ENCODE measurements at regions not wholly inside any gene's neighbourhood (a gene's known extent, or its start where the extent isn't known, plus 50 kb on each side); places are given as distances from the start of the nearest gene placed in this dataset.

- no peak for TF ChIP-seq CTCF (IDR thresholded peaks at IDR 0.05; ENCODE audit: insufficient read depth in 1 of 2, low read depth in 1 of 2, low read length in 1 of 2, severe bottlenecking in 1 of 2, unreplicated experiment in 1 of 2)
- H3K9me3 Mint-ChIP-seq (ENCODE audit: unreplicated experiment) = peaks cover 29% of the 10 kb centered on the region
- 0 out of 2 replicates have a peak, but pooled peaks cover 3% of the 10 kb centered on the region for H3K9me3 ChIP-seq
- ChIA-PET CTCF (no interaction called here), POLR2A (no interaction called here)
- H3K27me3 Mint-ChIP-seq (ENCODE audit: insufficient read depth, unreplicated experiment) = peaks cover 3% of the 10 kb centered on the region
- no peaks in the 10 kb centered on the region for H3K4me1 ChIP-seq
- intact Hi-C loops (cut with micrococcal nuclease; ENCODE audit: unreplicated experiment) = no loop called here
- H3K27ac Mint-ChIP-seq (ENCODE audit: unreplicated experiment) = no peak overlapping the region
- no peaks in the 10 kb centered on the region for H3K36me3 ChIP-seq (ENCODE audit: control insufficient read depth, insufficient read depth, low read length)
- BruUV-seq (replicated peaks) = no TSS peak
- H3K4me3 Mint-ChIP-seq (ENCODE audit: unreplicated experiment) = no peak overlapping the region
- H3K36me3 Mint-ChIP-seq (ENCODE audit: insufficient read depth, unreplicated experiment) = no peaks in the 10 kb centered on the region
- H3K4me3 ChIP-seq (ENCODE audit: low read depth, low read length) = no peak overlapping the region
- H3K27me3 ChIP-seq (replicated peaks; ENCODE audit: control insufficient read depth, insufficient read depth, low read length) = no peaks in the 10 kb centered on the region
- no peak for DNase-seq
- H3K4me1 Mint-ChIP-seq (ENCODE audit: low read depth, unreplicated experiment) = no peaks in the 10 kb centered on the region
Observed at GRCh38 chr1:208616776-208617175, 372.6 kb upstream of the PLXNA2 start.

- Histone ChIP-seq H3K27me3 (replicated peaks; ENCODE audit: control insufficient read depth, insufficient read depth, low read length) (no peaks in the 10 kb centered on the region), H3K4me1 (no peaks in the 10 kb centered on the region), H3K4me3 (ENCODE audit: low read depth, low read length) (no peak overlapping the region), H3K36me3 (ENCODE audit: control insufficient read depth, insufficient read depth, low read length) (no peaks in the 10 kb centered on the region), H3K9me3 (no peaks in the 10 kb centered on the region)
- Mint-ChIP-seq H3K36me3 (ENCODE audit: insufficient read depth, unreplicated experiment) (no peaks in the 10 kb centered on the region), H3K9me3 (ENCODE audit: unreplicated experiment) (peaks cover 8% of the 10 kb centered on the region), H3K4me1 (ENCODE audit: low read depth, unreplicated experiment) (no peaks in the 10 kb centered on the region), H3K27me3 (ENCODE audit: insufficient read depth, unreplicated experiment) (peaks cover 11% of the 10 kb centered on the region), H3K4me3 (ENCODE audit: unreplicated experiment) (no peak overlapping the region), H3K27ac (ENCODE audit: unreplicated experiment) (no peak overlapping the region)
- no peak for TF ChIP-seq CTCF (IDR thresholded peaks at IDR 0.05; ENCODE audit: insufficient read depth in 1 of 2, low read depth in 1 of 2, low read length in 1 of 2, severe bottlenecking in 1 of 2, unreplicated experiment in 1 of 2)
- no TSS peak for BruUV-seq (replicated peaks)
- ChIA-PET CTCF (no interaction called here), POLR2A (no interaction called here)
- intact Hi-C loops (cut with micrococcal nuclease; ENCODE audit: unreplicated experiment) = no loop called here
- DNase-seq = no peak
Observed at GRCh38 chr1:208628022-208628914, 384.1 kb upstream of the PLXNA2 start.

DNA sequence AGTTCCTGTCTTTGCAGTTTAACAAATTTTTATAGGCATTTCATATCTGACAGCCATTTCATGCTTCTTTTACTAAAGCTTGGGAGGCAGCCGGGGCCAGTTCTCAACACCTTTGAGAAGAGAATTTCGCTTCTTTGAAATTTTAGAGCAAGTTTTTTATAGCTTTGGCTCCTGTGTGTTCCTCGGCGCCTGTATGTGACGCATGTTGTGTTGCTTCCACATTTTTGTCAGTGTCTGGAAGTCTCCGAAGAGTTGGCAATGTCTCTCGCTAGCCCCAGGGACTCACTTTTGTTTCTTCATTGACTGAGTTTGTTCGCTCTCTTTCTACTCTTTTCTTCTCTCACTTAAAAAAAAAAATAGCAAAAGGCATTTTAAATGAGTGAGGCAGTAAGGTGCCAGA is 386.9 kb upstream of the PLXNA2 start:
- Histone ChIP-seq H3K4me1 (no peaks in the 10 kb centered on the region), H3K36me3 (ENCODE audit: control insufficient read depth, insufficient read depth, low read length) (no peaks in the 10 kb centered on the region), H3K27me3 (replicated peaks; ENCODE audit: control insufficient read depth, insufficient read depth, low read length) (no peaks in the 10 kb centered on the region), H3K9me3 (no peaks in the 10 kb centered on the region), H3K4me3 (ENCODE audit: low read depth, low read length) (no peak overlapping the region)
- Mint-ChIP-seq H3K4me3 (ENCODE audit: unreplicated experiment) (no peak overlapping the region), H3K27ac (ENCODE audit: unreplicated experiment) (no peak overlapping the region), H3K4me1 (ENCODE audit: low read depth, unreplicated experiment) (no peaks in the 10 kb centered on the region), H3K9me3 (ENCODE audit: unreplicated experiment) (no peaks in the 10 kb centered on the region), H3K36me3 (ENCODE audit: insufficient read depth, unreplicated experiment) (no peaks in the 10 kb centered on the region), H3K27me3 (ENCODE audit: insufficient read depth, unreplicated experiment) (peaks cover 20% of the 10 kb centered on the region)
- no peak for TF ChIP-seq CTCF (IDR thresholded peaks at IDR 0.05; ENCODE audit: insufficient read depth in 1 of 2, low read depth in 1 of 2, low read length in 1 of 2, severe bottlenecking in 1 of 2, unreplicated experiment in 1 of 2)
- CTCF ChIA-PET = no interaction called here
- BruUV-seq (replicated peaks) = no TSS peak
- no peak for DNase-seq
- POLR2A ChIA-PET = no interaction called here
- intact Hi-C loops (cut with micrococcal nuclease; ENCODE audit: unreplicated experiment) = no loop called here

All from Caco-2 (cell line).